H9 (cell line): ENCODE measurements at regions not wholly inside any gene's neighbourhood (a gene's known extent, or its start where the extent isn't known, plus 50 kb on each side); places are given as distances from the start of the nearest gene placed in this dataset.

Experiments
- DNase-seq: peaks from one replicate; pipeline ENCODE4 v3.0.0-alpha.2; 2017
- H2AFZ ChIP-seq: one replicate; pipeline ENCODE4 v1.6.1; 2013; ENCODE audit warnings: mild to moderate bottlenecking, low read length, control low read depth, moderate library complexity
- H2AK5ac ChIP-seq: 2 replicates; pipeline ENCODE4 v1.6.1; 2013; ENCODE audit warnings: low read length, control low read depth, mixed read lengths; ENCODE audit not compliant: insufficient read length
- H2BK120ac ChIP-seq: one replicate; pipeline ENCODE4 v1.6.1; 2013; ENCODE audit warnings: low read depth, mild to moderate bottlenecking, low read length, control low read depth, inconsistent platforms; ENCODE audit not compliant: poor library complexity, severe bottlenecking
- H2BK12ac ChIP-seq: 2 replicates; pipeline ENCODE4 v1.6.1; 2013; ENCODE audit warnings: low read length, control low read depth, mixed read lengths, low read depth; ENCODE audit not compliant: insufficient read length
- H2BK15ac ChIP-seq: 2 replicates; pipeline ENCODE4 v1.6.1; 2013; ENCODE audit warnings: low read depth, low read length, control low read depth
- H2BK20ac ChIP-seq: one replicate; pipeline ENCODE4 v1.6.1; 2013; ENCODE audit warnings: low read depth, mild to moderate bottlenecking, low read length, control low read depth, inconsistent platforms; ENCODE audit not compliant: poor library complexity, severe bottlenecking
- H2BK5ac ChIP-seq: 2 replicates; pipeline ENCODE4 v1.6.1; 2013; ENCODE audit warnings: low read length, control low read depth, mixed read lengths; ENCODE audit not compliant: insufficient read length
- H3K14ac ChIP-seq: 2 replicates; pipeline ENCODE4 v1.6.1; 2013; ENCODE audit warnings: low read length, control low read depth; ENCODE audit not compliant: insufficient read depth
- H3K18ac ChIP-seq: 2 replicates; pipeline ENCODE4 v1.6.1; 2013; ENCODE audit warnings: low read depth, mild to moderate bottlenecking, mixed read lengths, low read length, control low read depth; ENCODE audit not compliant: insufficient read length
- H3K23ac ChIP-seq: 2 replicates; pipeline ENCODE4 v1.6.1; 2013; ENCODE audit warnings: low read length, control low read depth, mixed read lengths, low read depth; ENCODE audit not compliant: insufficient read length
- H3K23me2 ChIP-seq: 2 replicates; pipeline ENCODE4 v1.6.1; 2013; ENCODE audit warnings: low read depth, mild to moderate bottlenecking, mixed read lengths, low read length, control low read depth; ENCODE audit not compliant: insufficient read length, poor library complexity, severe bottlenecking
- H3K27ac ChIP-seq: 2 replicates; pipeline ENCODE4 v1.5.1; 2013; ENCODE audit warnings: low read length, control low read depth, mixed read lengths, low read depth; ENCODE audit not compliant: insufficient read length
- H3K27me3 ChIP-seq: 2 replicates; pipeline ENCODE4 v1.6.1; 2013; ENCODE audit warnings: low read length, control low read depth, inconsistent platforms; ENCODE audit not compliant: insufficient read depth
- H3K4ac ChIP-seq: 2 replicates; pipeline ENCODE4 v1.6.1; 2013; ENCODE audit warnings: low read depth, mild to moderate bottlenecking, control low read depth, inconsistent platforms, low read length, moderate library complexity
- H3K4me1 ChIP-seq: 2 replicates; pipeline ENCODE4 v1.6.1; 2013; ENCODE audit warnings: low read length, control low read depth, inconsistent platforms; ENCODE audit not compliant: insufficient read depth
- H3K4me2 ChIP-seq: 2 replicates; pipeline ENCODE4 v1.6.1; 2013; ENCODE audit warnings: low read length, control low read depth, mixed read lengths; ENCODE audit not compliant: insufficient read length, insufficient read depth
- H3K56ac ChIP-seq: 2 replicates; pipeline ENCODE4 v1.6.1; 2013; ENCODE audit warnings: low read depth, mild to moderate bottlenecking, mixed read lengths, low read length, control low read depth; ENCODE audit not compliant: insufficient read length
- H3K79me1 ChIP-seq: 2 replicates; pipeline ENCODE4 v1.6.1; 2013; ENCODE audit warnings: low read depth, mild to moderate bottlenecking, moderate library complexity, low read length, control low read depth, inconsistent platforms; ENCODE audit not compliant: insufficient read depth, poor library complexity, severe bottlenecking
- H3K79me2 ChIP-seq: 2 replicates; pipeline ENCODE4 v1.6.1; 2013; ENCODE audit warnings: low read length, control low read depth, inconsistent platforms; ENCODE audit not compliant: insufficient read depth
- H3K9ac ChIP-seq: 2 replicates; pipeline ENCODE4 v1.6.1; 2013; ENCODE audit warnings: low read length, control low read depth, mixed read lengths; ENCODE audit not compliant: insufficient read length; ENCODE audit errors: extremely low read depth
- H3K9me3 ChIP-seq: one replicate; pipeline ENCODE4 v1.6.1; 2013; ENCODE audit warnings: low read depth, low read length, inconsistent platforms; ENCODE audit not compliant: control insufficient read depth
- H3T11ph ChIP-seq: one replicate; pipeline ENCODE4 v1.6.1; 2013; ENCODE audit warnings: mild to moderate bottlenecking, low read length, control low read depth, inconsistent platforms
- H4K20me1 ChIP-seq: one replicate; pipeline ENCODE4 v1.6.1; 2013; ENCODE audit not compliant: control insufficient read depth, insufficient read length, insufficient read depth
- H4K5ac ChIP-seq: 2 replicates; pipeline ENCODE4 v1.6.1; 2013; ENCODE audit warnings: low read depth, mild to moderate bottlenecking, mixed read lengths, low read length, control low read depth; ENCODE audit not compliant: insufficient read length
- H4K8ac ChIP-seq: replicated peaks from 2 replicates; pipeline ENCODE4 v1.6.1; 2013; ENCODE audit warnings: low read length, control low read depth, mixed read lengths, low read depth; ENCODE audit not compliant: insufficient read length
- H4K91ac ChIP-seq: 2 replicates; pipeline ENCODE4 v1.6.1; 2013; ENCODE audit warnings: low read depth, mild to moderate bottlenecking, moderate library complexity, mixed read lengths, low read length, control low read depth; ENCODE audit not compliant: insufficient read length
- H3K27ac Mint-ChIP-seq, 3 experiments: 2 replicates in 2 of 3; 3 replicates in 1 of 3; pipeline ENCODE4 v1.8.0; 2020 to 2021; ENCODE audit warnings: mixed read lengths in 3 of 3, mild to moderate bottlenecking in 1 of 3, moderate library complexity in 1 of 3
- H3K27me3 Mint-ChIP-seq: 2 replicates; pipeline ENCODE4 v1.8.0; 2021; ENCODE audit warnings: low read depth, mild to moderate bottlenecking, moderate library complexity, mixed read lengths
- H3K36me3 Mint-ChIP-seq, 3 experiments: 2 replicates in 2 of 3; 3 replicates in 1 of 3; pipeline ENCODE4 v1.8.0; 2020 to 2021; ENCODE audit warnings: low read depth in 3 of 3, mixed read lengths in 3 of 3; ENCODE audit not compliant: insufficient read depth in 1 of 3
- H3K4me1 Mint-ChIP-seq, 2 experiments: 2 replicates each; pipeline ENCODE4 v1.8.0; 2020; ENCODE audit warnings: mixed read lengths in 2 of 2
- H3K4me3 Mint-ChIP-seq, 2 experiments: 2 replicates in 1 of 2; 3 replicates in 1 of 2; pipeline ENCODE4 v1.8.0; 2020 to 2021; ENCODE audit warnings: mild to moderate bottlenecking in 2 of 2, mixed read lengths in 2 of 2, moderate library complexity in 1 of 2
- H3K9me3 Mint-ChIP-seq, 2 experiments: 2 replicates in 1 of 2; 3 replicates in 1 of 2; pipeline ENCODE4 v1.8.0; 2020; ENCODE audit warnings: mild to moderate bottlenecking in 2 of 2, mixed read lengths in 2 of 2, moderate library complexity in 1 of 2
- WGBS: extraction: QIAGEN DNeasy Blood & Tissue Kit; methylation state at CpG from one replicate; pipeline ENCODE4 v1.1.7; 2013; ENCODE audit warnings: missing lambda C conversion rate, low lambda C conversion rate, mixed read lengths; ENCODE audit not compliant: insufficient read length; ENCODE audit errors: extremely low coverage; 5-methylcytosine and 5-hydroxymethylcytosine counted together
- TF ChIP-seq, protein P1 (sequence below): fragments of 200-600 bp; sonication (generic); conservative IDR thresholded peaks from 3 replicates; pipeline ENCODE4 v1.8.0; 2021; ENCODE audit warnings: antibody characterized with exemption, mild to moderate bottlenecking

GRCh38 chr3:107076946-107077345 lies 300.3 kb upstream of the CCDC54 start:
- no peaks in the 10 kb centered on the region for H3K23me2 ChIP-seq
- H2AFZ ChIP-seq: no peak overlapping the region
- TF ChIP-seq, protein P1, sequence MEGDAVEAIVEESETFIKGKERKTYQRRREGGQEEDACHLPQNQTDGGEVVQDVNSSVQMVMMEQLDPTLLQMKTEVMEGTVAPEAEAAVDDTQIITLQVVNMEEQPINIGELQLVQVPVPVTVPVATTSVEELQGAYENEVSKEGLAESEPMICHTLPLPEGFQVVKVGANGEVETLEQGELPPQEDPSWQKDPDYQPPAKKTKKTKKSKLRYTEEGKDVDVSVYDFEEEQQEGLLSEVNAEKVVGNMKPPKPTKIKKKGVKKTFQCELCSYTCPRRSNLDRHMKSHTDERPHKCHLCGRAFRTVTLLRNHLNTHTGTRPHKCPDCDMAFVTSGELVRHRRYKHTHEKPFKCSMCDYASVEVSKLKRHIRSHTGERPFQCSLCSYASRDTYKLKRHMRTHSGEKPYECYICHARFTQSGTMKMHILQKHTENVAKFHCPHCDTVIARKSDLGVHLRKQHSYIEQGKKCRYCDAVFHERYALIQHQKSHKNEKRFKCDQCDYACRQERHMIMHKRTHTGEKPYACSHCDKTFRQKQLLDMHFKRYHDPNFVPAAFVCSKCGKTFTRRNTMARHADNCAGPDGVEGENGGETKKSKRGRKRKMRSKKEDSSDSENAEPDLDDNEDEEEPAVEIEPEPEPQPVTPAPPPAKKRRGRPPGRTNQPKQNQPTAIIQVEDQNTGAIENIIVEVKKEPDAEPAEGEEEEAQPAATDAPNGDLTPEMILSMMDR: no peak
- no peak overlapping the region for H2BK5ac ChIP-seq
- no peak overlapping the region for H3K18ac ChIP-seq
- no peak overlapping the region for H2BK120ac ChIP-seq
- H4K8ac ChIP-seq: no peak overlapping the region
- H3K4ac ChIP-seq: no peak overlapping the region
- 0 out of 4 replicates have a peak, but pooled peaks cover 2 to 3% of the 10 kb centered on the region in 2 experiments for H3K4me1 Mint-ChIP-seq
- H3K27ac Mint-ChIP-seq: no peak overlapping the region
- no CpG with 5 or more reads among the region's 3 CpGs for WGBS
- H3K27me3 ChIP-seq: no peaks in the 10 kb centered on the region
- no peak overlapping the region for H3K14ac ChIP-seq
- no peak overlapping the region for H3K27ac ChIP-seq
- H3K79me2 ChIP-seq: no peaks in the 10 kb centered on the region
- no peak overlapping the region for H2BK12ac ChIP-seq
- H3K9ac ChIP-seq: no peak overlapping the region
- H3K4me3 Mint-ChIP-seq: no peak overlapping the region
- H3T11ph ChIP-seq: no peak overlapping the region
- no peak overlapping the region for H4K5ac ChIP-seq
- H3K79me1 ChIP-seq: no peaks in the 10 kb centered on the region
- no peak overlapping the region for H2BK15ac ChIP-seq
- no peak overlapping the region for H4K91ac ChIP-seq
- no peaks in the 10 kb centered on the region for H3K36me3 Mint-ChIP-seq
- H3K4me2 ChIP-seq: no peak overlapping the region
- H3K27me3 Mint-ChIP-seq: no peaks in the 10 kb centered on the region
- no peaks in the 10 kb centered on the region for H4K20me1 ChIP-seq
- H3K23ac ChIP-seq: no peak overlapping the region
- no peak overlapping the region for H2AK5ac ChIP-seq
- no peaks in the 10 kb centered on the region for H3K4me1 ChIP-seq
- no peak for DNase-seq
- H2BK20ac ChIP-seq: no peak overlapping the region
- no peak overlapping the region for H3K56ac ChIP-seq
- no peaks in the 10 kb centered on the region for H3K9me3 ChIP-seq
- no peaks in the 10 kb centered on the region for H3K9me3 Mint-ChIP-seq
